SJCRH30 (cell line): ENCODE measurements at regions not wholly inside any gene's neighbourhood (a gene's known extent, or its start where the extent isn't known, plus 50 kb on each side); places are given as distances from the start of the nearest gene placed in this dataset.
A peak's percentile ranks its signal among the peaks of the same experiment; 100 is the strongest.

ENCODE experiments used
- DNase-seq, 2 experiments: peaks; one replicate each; pipeline ENCODE4 v3.0.0-alpha.2; 2015 to 2020
- H3K27ac ChIP-seq: fragments of 250-450 bp; sonication (Bioruptor Pico); 2 replicates; pipeline ENCODE4 v1.5.1; 2020; ENCODE audit warnings: mild to moderate bottlenecking, moderate library complexity
- H3K27me3 ChIP-seq: fragments of 250-450 bp; sonication (Bioruptor Pico); 2 replicates; pipeline ENCODE4 v1.5.1; 2020; ENCODE audit warnings: mild to moderate bottlenecking, moderate library complexity
- H3K36me3 ChIP-seq: fragments of 250-450 bp; sonication (Bioruptor Pico); 2 replicates; pipeline ENCODE4 v1.5.1; 2020; ENCODE audit warnings: mild to moderate bottlenecking, moderate library complexity
- H3K4me1 ChIP-seq: fragments of 250-450 bp; sonication (Bioruptor Pico); 2 replicates; pipeline ENCODE4 v1.5.1; 2020; ENCODE audit warnings: mild to moderate bottlenecking, moderate library complexity
- H3K4me3 ChIP-seq: fragments of 250-450 bp; sonication (Bioruptor Pico); 2 replicates; pipeline ENCODE4 v1.5.1; 2020; ENCODE audit warnings: mild to moderate bottlenecking, moderate library complexity
- H3K9me3 ChIP-seq: fragments of 250-450 bp; sonication (Bioruptor Pico); replicated peaks from 2 replicates; pipeline ENCODE4 v1.5.1; 2020; ENCODE audit warnings: mild to moderate bottlenecking, moderate library complexity

DNA sequence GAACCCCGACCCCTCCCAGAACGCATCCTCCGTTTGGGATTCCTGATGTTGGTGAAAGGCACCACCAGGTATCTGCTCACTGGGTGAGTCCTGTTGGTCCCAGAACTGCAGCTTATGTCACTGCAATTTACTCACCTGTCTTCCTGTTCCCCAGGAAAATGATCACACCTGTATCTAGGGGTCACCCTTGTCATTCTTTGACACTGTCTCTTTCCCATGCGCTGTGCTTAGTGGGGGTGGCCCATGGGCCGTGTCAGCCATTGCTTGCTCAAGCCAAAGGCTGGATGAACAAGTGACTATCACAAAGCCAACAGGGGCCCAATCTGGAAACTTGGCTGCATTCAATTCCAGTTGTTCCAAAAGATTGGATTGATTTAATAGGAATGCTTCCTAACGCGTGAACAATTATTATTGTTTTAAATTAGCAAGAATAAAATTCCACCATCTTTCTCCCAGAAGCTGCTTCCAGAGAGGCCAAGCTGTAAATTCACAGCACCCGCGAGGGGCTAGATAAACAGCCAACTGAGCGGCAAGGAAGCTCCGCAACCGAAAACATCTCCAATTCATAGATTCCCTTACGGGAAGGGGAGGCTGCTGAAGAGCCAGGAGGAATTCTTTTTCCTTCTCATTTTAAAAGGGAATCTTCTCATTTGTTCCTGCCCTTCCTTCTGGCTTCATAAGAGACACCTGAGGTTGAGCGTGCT, 134.8 kb upstream of the ZMIZ1 start:
- no peak for DNase-seq
- Histone ChIP-seq H3K27ac (no peak overlapping the region), H3K4me3 (no peak overlapping the region), H3K4me1 (peaks cover 10% of the 10 kb centered on the region), H3K36me3 (no peaks in the 10 kb centered on the region), H3K9me3 (no peaks in the 10 kb centered on the region), H3K27me3 (no peaks in the 10 kb centered on the region; the same call in 1 of the 2 replicates)

DNA sequence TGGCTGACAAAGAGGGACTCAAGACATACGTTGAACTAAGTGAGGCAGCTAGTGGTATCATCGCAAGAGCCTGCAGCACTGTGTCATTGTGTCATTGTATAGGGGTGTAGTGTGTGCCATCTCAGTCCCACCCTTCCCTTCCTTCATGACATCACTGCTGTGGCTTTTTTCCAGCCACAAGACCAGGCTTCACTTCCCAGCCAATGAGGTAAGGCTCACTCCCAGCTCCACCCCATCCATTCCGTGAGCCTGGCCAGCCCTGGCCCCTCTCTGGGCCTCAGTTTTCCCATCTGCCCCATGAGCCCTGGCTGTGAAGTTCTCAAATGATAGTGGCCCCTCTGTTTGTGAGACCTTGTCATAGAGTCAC, 134.3 kb upstream of the ZMIZ1 start:
- peaks cover 10% of the 10 kb centered on the region for H3K4me1 ChIP-seq
- H3K36me3 ChIP-seq = no peaks in the 10 kb centered on the region
- no peak overlapping the region for H3K27ac ChIP-seq
- no peaks in the 10 kb centered on the region; the same call in 1 of the 2 replicates for H3K27me3 ChIP-seq
- DNase-seq = no peak
- H3K4me3 ChIP-seq = no peak overlapping the region
- H3K9me3 ChIP-seq = no peaks in the 10 kb centered on the region

- Histone ChIP-seq H3K4me3 (no peak overlapping the region), H3K4me1 (peaks cover 10% of the 10 kb centered on the region), H3K27me3 (no peaks in the 10 kb centered on the region; the same call in 1 of the 2 replicates), H3K27ac (no peak overlapping the region), H3K36me3 (no peaks in the 10 kb centered on the region), H3K9me3 (no peaks in the 10 kb centered on the region)
- DNase-seq = no peak
Measured at GRCh38 chr10:78934994-78935602, 133.7 kb upstream of the ZMIZ1 start.

DNA sequence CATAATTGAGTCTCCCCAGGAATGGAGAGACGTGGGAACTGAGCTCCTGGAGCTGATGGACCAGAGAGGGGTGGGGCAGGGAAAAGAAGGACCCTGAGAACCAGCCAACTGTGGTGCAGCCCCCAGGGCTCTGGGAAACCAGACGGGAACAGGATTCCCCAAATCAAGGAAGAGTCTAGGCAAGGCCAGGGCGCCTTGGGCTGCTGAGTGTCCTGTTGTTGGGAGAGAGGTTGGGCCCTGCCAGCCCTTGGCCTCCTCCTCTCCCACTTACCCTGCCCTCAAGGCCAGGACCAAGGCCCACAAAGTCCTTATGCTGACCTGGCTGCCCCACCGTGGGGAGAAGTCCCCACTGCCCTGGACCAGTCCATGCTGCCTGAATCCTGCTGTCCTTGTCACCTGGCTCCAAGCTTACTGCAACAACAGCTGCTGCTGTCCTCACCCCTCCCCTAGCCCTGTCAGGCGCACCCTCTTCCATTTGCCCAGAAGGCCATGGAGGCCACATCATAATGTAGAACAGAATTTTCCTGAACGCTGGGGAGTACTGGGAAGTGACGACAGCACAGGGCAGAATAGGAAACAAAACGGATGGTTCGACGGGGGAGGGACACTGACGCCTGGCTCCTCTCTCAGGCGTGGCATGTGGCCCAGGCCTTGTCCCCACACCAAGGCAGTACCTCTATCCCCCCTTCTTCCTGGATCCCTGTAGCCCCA, 132.9 kb upstream of the ZMIZ1 start:
- no peaks in the 10 kb centered on the region for H3K9me3 ChIP-seq
- peak; percentile 38 to 60 for DNase-seq
- H3K27me3 ChIP-seq = no peaks in the 10 kb centered on the region; the same call in 1 of the 2 replicates
- H3K27ac ChIP-seq = no peak overlapping the region
- H3K36me3 ChIP-seq = no peaks in the 10 kb centered on the region
- H3K4me3 ChIP-seq = no peak overlapping the region
- peaks cover 10% of the 10 kb centered on the region for H3K4me1 ChIP-seq

- DNase-seq = no peak
- peaks cover 11% of the 10 kb centered on the region for H3K4me1 ChIP-seq
- no peak overlapping the region for H3K27ac ChIP-seq
Measured at GRCh38 chr10:78936412-78937342, 132.1 kb upstream of the ZMIZ1 start.

GRCh38 chr10:78937393-78937792, 131.4 kb upstream of the ZMIZ1 start:
- H3K4me1 ChIP-seq = peaks cover 18% of the 10 kb centered on the region
- no peaks in the 10 kb centered on the region for H3K27me3 ChIP-seq
- no peak overlapping the region for H3K27ac ChIP-seq
- no peak overlapping the region for H3K4me3 ChIP-seq
- no peak for DNase-seq
- no peaks in the 10 kb centered on the region for H3K36me3 ChIP-seq
- H3K9me3 ChIP-seq = peaks cover 3% of the 10 kb centered on the region

More at GRCh38 chr10:78936412-78937342, 132.1 kb upstream of the ZMIZ1 start:
- H3K9me3 ChIP-seq = no peaks in the 10 kb centered on the region
- no peaks in the 10 kb centered on the region; the same call in 1 of the 2 replicates for H3K27me3 ChIP-seq
- H3K36me3 ChIP-seq = no peaks in the 10 kb centered on the region
- H3K4me3 ChIP-seq = no peak overlapping the region

- DNase-seq = no peak
- H3K4me1 ChIP-seq = peaks cover 19% of the 10 kb centered on the region
- H3K27me3 ChIP-seq = no peaks in the 10 kb centered on the region
- H3K27ac ChIP-seq = no peak overlapping the region
- no peak overlapping the region for H3K4me3 ChIP-seq
- no peaks in the 10 kb centered on the region for H3K36me3 ChIP-seq
- peaks cover 9% of the 10 kb centered on the region for H3K9me3 ChIP-seq
Measured at GRCh38 chr10:78937800-78938694, 130.7 kb upstream of the ZMIZ1 start.

DNA sequence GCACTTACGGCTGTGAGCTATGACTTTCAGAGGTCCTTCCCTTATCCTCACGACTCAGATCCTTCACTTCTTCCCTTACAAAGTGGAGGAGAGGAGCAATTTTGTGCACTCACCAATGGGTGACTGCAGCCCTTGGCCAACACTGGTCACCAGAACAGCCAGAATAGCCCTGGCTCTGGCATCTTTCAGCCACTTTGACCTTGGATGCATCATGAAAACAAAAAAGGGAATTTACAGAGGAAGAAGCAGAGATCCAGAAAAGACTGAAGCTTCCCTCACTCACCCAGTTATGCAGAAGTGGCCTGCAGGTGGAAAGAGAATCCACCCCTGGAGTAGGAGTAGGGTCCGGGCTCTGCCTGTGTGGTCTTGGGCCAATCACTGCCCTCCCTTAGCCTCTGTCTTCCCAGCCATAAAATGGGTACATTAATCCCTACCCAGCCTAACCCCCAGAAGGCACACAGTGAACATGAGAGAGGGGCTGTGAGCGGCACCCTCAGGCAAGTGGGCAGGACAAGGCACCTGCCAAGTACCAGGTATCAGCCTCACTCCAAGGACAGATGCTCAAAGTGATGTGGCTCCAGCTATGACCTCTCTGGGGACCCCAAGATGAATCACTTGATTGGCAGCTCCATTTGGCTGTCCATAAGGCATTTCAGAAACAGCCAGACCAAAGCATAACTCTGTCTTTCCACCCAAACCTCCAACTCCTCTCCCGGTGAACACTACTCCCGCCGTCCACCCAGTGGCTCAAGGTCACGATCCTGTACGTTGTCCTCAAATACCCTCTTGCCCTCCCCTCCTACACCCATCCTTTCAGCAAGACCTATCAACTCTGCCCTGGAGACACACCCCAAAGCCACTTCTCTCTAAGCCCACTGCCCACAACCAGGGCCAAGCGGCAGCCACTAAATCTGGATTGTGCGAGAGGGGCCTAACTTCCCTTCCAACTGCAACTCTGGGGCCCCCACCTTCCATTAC, 129.8 kb upstream of the ZMIZ1 start:
- Histone ChIP-seq H3K4me1 (peaks cover 19% of the 10 kb centered on the region), H3K4me3 (no peak overlapping the region), H3K27ac (no peak overlapping the region), H3K9me3 (peaks cover 12% of the 10 kb centered on the region), H3K27me3 (no peaks in the 10 kb centered on the region), H3K36me3 (no peaks in the 10 kb centered on the region)
- no peak for DNase-seq

- Histone ChIP-seq H3K27me3 (no peaks in the 10 kb centered on the region), H3K4me1 (peaks cover 27% of the 10 kb centered on the region), H3K4me3 (no peak overlapping the region), H3K27ac (0 out of 2 replicates have a peak overlapping the region, but pooled peaks have one; percentile 12), H3K9me3 (peaks cover 12% of the 10 kb centered on the region), H3K36me3 (no peaks in the 10 kb centered on the region)
- DNase-seq = peak in 1 of 2 experiments; percentile 45
Measured at GRCh38 chr10:78942091-78942501, 126.7 kb upstream of the ZMIZ1 start.

GRCh38 chr10:78944723-78945312, 123.9 kb upstream of the ZMIZ1 start:
- Histone ChIP-seq H3K27ac (0 out of 2 replicates have a peak overlapping the region, but pooled peaks have one; percentile 22), H3K4me3 (no peak overlapping the region), H3K36me3 (no peaks in the 10 kb centered on the region), H3K27me3 (no peaks in the 10 kb centered on the region), H3K4me1 (peaks cover 46% of the 10 kb centered on the region), H3K9me3 (peaks cover 12% of the 10 kb centered on the region)
- DNase-seq = peak; percentile 38 to 45

DNA sequence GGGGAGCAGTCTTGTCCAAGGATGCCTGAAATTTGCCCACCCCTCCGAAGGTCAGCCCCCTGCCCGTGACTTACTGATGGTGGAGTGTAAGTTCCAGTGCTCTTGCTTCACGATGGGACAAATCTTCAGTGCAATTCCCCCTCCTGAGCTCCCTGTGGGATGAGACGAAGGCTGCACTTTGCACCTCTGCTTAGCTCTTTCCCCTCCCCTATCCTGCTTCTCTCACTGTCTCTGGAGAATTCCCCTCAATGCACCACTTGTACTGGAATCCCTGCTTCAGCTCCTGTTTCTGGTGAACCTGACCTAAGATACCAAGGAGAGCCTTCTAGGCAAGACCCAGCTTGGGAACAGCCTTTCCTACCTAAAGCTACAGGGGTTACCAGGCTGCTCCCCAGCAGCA, 122.9 kb upstream of the ZMIZ1 start:
- no peak for DNase-seq
- H3K4me1 ChIP-seq = peaks cover 56% of the 10 kb centered on the region

DNA sequence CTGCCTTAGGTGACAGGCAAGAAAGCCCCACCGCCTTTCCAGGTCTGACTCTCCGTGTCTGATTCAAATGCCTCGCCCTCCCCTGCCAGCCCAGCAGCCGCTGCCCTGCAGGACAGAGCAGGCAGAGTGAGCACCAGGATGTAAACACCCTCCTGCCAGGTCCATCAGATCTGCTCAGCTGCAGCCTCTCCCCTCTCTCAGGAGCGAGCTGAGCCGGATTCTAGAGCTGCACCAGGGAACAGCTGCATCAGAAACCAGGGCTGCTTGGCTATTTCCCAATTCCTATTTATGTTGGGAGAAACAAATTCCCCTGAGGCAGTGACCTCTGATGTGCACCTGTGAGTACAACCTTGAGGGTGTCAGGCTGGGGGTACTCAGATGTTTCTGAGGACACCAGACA, 121.5 kb upstream of the ZMIZ1 start:
- Histone ChIP-seq H3K27ac (no peak overlapping the region), H3K4me3 (no peak overlapping the region), H3K27me3 (no peaks in the 10 kb centered on the region), H3K4me1 (peaks cover 63% of the 10 kb centered on the region), H3K9me3 (peaks cover 11% of the 10 kb centered on the region), H3K36me3 (no peaks in the 10 kb centered on the region)
- peak; percentile 73 to 84 for DNase-seq

More for the DNA sequence above, 122.9 kb upstream of the ZMIZ1 start:
- Histone ChIP-seq H3K27me3 (no peaks in the 10 kb centered on the region), H3K27ac (no peak overlapping the region), H3K9me3 (peaks cover 12% of the 10 kb centered on the region), H3K36me3 (no peaks in the 10 kb centered on the region), H3K4me3 (no peak overlapping the region)
